ENCODE measurements at regions not wholly inside any gene's neighbourhood (a gene's known extent, or its start where the extent isn't known, plus 50 kb on each side); places are given as distances from the start of the nearest gene placed in this dataset.
"Not testable (repeated sequence)": the region's sequence is repeated elsewhere in the genome, so short reads cannot be mapped to it uniquely, and the experiment has no call there.

DNA sequence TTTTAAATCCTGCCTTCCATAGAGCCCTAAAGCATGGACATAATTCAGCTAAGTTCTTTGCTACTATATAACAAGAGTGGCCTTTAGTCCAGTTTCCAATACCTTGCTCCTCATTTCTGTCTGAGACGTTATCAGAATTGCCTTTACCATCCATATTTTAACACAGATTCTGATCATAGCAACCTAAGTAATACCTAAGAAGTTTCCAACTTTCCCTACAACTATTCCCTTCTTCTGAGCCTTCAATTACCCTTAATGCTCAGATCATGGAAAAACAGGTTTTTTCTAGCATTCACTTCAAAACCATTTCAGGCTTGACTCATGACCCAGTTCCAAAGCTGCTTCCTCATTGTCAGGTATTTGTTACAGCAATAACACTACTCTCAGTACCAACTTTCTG is 367.1 kb downstream of the C6orf118 start:
- Mint-ChIP-seq H3K27ac (no peak overlapping the region), H3K4me3 (ENCODE audit: low read depth) (no peak overlapping the region), H3K36me3 (ENCODE audit: low read depth) (no peaks in the 10 kb centered on the region), H3K27me3 (ENCODE audit: low read depth) (no peaks in the 10 kb centered on the region), H3K4me1 (ENCODE audit: low read depth) (no peaks in the 10 kb centered on the region), H3K9me3 (peaks cover 6% of the 10 kb centered on the region)
- intact Hi-C loops (cut with micrococcal nuclease) = no loop called here
- DNase-seq (ENCODE audit: low spot score) = no peak

DNA sequence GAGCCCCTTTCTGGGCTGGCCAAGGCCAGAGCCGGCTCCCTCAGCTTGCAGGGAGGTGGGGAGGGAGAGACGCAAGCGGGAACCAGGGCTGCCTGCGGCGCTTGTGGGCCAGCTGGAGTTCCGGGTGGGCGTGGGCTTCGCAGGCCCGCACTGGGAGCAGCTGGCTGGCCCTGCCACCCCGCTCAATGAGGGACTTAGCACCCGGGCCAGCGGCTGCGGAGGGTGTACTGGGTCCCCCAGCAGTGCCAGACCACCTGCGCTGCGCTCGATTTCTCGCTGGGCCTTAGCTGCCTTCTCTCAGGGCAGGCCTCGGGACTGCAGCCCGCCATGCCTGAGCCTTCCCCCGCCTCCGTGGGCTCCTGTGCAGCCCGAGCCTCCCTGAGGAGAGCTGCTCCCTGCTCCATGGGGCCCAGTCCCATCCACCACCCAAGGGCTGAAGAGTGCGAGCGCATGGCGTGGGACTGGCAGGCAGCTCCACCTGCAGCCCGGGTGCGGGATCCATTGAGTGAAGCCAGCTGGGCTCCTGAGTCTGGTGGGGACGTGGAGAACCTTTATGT is 376.1 kb downstream of the C6orf118 start:
- not testable (repeated sequence) for H3K4me3 Mint-ChIP-seq (ENCODE audit: low read depth)

DNA sequence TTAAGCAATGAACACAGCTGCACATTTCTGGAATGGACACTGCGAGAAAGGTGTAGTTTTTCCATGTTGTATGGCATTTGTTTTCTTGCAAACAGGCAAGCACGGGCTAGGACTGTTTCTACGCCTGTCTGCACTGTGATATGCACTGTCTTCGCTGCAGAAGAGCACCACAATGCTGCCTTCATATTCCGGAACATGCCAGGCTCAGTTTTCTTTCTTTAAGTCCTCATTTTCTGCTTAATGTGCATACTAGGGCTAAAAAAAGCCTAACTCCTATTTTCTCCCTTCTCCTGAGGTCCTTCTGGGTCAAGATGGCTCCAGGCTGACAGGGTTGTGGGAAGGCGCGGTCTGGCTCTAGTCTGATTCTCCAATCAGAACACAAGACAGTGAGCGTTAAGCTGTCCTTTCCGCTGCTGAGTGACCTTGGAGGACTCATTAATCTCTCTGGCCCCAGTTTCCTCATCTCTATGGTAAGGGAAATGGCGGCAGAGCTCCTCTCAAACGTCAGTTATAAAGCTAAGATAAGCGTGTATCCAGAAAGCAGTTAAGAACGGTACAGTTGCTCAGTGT is 379.9 kb downstream of the C6orf118 start:
- Mint-ChIP-seq H3K4me1 (ENCODE audit: low read depth) (no peaks in the 10 kb centered on the region), H3K27me3 (ENCODE audit: low read depth) (no peaks in the 10 kb centered on the region), H3K4me3 (ENCODE audit: low read depth) (no peak overlapping the region), H3K36me3 (ENCODE audit: low read depth) (no peaks in the 10 kb centered on the region), H3K27ac (no peak overlapping the region), H3K9me3 (peaks cover 5% of the 10 kb centered on the region)
- intact Hi-C loops (cut with micrococcal nuclease) = no loop called here
- DNase-seq (ENCODE audit: low spot score) = no peak

More for the DNA sequence above, 376.1 kb downstream of the C6orf118 start:
- H3K36me3 Mint-ChIP-seq (ENCODE audit: low read depth); H3K9me3 Mint-ChIP-seq; H3K27ac Mint-ChIP-seq; H3K4me1 Mint-ChIP-seq (ENCODE audit: low read depth); intact Hi-C loops (cut with micrococcal nuclease); H3K27me3 Mint-ChIP-seq (ENCODE audit: low read depth); DNase-seq (ENCODE audit: low spot score): not testable (repeated sequence)

DNA sequence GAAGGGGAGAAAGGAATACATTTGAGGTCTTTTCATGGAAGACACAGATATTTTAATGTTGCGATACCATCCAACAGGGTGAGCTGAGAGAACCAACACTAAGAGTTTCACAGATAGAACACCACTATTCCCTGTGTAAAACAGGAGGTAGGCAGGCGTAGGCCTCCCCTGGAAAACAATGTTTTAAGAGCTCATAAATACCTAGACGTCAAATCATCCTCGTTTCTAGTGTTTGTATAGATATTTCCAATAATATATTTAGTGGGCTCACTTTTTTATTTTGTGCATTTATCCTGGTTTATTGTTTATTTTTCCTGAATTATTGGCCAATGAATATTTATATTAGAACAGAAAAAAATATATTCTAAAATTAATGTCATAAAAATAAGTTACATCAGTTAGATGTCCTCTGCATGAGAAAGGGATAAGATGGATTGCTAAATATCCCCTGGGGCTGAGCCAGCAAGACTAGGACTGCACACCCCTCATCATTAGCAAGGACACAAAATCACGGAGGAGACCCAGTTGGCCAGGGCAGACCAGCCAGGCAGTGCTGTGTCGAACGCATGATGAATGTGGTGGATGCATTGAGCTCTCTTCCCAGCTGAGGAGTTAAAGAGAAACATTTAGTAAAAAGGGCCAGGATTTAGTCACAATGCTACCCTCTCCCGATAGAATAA is 380.5 kb downstream of the C6orf118 start:
- intact Hi-C loops (cut with micrococcal nuclease) = no loop called here
- no peak for DNase-seq (ENCODE audit: low spot score)
- no peaks in the 10 kb centered on the region for H3K27me3 Mint-ChIP-seq (ENCODE audit: low read depth)
- H3K36me3 Mint-ChIP-seq (ENCODE audit: low read depth) = no peaks in the 10 kb centered on the region
- H3K4me1 Mint-ChIP-seq (ENCODE audit: low read depth) = no peaks in the 10 kb centered on the region
- H3K27ac Mint-ChIP-seq = no peak overlapping the region
- H3K4me3 Mint-ChIP-seq (ENCODE audit: low read depth) = no peak overlapping the region
- H3K9me3 Mint-ChIP-seq = peaks cover 5% of the 10 kb centered on the region

DNA sequence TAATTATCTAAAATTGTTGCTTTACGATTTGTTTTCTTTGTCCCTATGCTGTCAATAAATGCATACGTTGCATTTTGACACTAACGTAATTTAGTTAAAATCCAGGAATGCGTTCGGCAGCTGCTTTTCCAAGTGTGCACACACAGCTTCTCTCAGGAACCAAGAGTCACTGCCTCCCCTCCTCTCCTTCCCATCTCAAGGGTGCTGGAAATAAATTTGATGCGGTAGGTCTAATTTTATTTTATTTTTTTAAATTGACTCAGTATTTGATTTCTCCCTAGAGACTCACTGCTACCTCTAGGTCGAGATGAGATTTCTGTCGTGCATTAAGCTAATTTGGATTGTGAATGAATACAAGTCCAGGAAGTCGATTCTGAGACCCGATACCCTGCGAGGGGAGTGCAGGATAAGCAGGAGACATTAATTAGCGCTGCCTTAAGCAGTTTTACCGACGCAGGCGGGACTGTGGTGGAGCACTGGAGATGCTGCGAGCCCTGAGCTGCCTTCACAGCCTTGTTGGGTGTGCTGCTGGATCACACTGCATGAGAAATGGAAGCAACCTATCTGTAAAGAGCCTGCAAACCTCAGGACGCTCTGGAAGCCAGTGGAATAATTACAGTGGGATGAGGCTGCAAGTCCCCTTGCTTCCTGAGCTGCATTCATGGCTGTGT is 381.2 kb downstream of the C6orf118 start:
- no peaks in the 10 kb centered on the region for H3K27me3 Mint-ChIP-seq (ENCODE audit: low read depth)
- intact Hi-C loops (cut with micrococcal nuclease) = no loop called here
- H3K27ac Mint-ChIP-seq = no peak overlapping the region
- no peak overlapping the region for H3K4me3 Mint-ChIP-seq (ENCODE audit: low read depth)
- no peaks in the 10 kb centered on the region for H3K4me1 Mint-ChIP-seq (ENCODE audit: low read depth)
- peaks cover 5% of the 10 kb centered on the region for H3K9me3 Mint-ChIP-seq
- H3K36me3 Mint-ChIP-seq (ENCODE audit: low read depth) = no peaks in the 10 kb centered on the region
- no peak for DNase-seq (ENCODE audit: low spot score)

DNA sequence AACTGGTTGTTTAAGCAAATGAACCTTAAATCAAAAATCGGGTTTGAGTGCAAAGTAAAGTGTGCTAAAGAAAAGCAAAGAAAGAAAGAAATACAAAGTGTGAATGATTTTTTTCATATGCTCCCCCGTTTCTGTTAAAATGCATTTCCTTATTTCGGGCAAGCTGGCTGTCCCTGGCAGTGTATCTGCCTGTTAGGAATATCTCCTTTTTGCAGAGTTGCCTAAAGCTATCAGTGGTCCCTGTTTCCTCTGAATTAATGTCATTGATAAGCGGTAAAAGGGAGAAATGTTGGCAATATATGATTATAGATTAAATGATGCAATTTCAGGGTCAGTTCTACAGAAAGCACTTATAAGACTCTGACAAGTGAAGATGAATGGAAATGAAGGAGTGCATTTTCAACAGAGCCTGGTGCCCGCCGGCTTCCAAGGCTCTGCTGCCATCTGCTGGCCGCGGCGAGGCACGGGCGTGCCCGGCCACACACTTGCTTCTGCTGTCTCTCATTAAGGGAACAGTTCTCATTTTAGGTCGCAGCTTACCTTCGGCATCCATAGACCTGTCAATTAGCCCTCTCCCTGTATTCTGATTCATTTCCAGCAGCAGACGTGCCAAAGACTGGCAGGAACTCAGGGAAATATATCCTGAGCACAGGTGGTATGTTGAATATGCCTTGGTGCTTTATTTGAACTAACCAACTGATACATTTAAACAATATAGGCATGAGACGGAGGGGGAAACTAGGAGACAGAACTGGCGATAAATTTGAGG is 381.9 kb downstream of the C6orf118 start:
- intact Hi-C loops (cut with micrococcal nuclease) = no loop called here
- peaks cover 2% of the 10 kb centered on the region for H3K9me3 Mint-ChIP-seq

DNA sequence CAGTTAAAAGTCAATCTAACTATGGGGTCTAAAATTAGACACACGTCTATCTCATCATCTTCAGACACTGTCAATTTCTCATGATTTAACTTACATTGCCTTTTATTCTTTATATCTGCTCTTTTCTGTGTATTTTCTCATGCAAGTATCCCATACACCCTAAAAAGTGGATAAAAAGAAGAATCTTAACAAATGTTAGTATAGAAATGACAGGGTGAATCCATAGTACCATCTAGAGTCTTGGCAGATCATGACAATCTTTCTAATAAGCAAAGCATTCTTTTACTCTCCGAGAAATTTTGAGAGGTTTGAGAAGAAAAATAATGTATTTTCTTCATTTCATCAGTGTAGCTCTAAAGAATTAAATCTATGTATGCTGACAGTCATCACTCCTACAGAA is 382.7 kb downstream of the C6orf118 start:
- H3K36me3 Mint-ChIP-seq (ENCODE audit: low read depth) = no peaks in the 10 kb centered on the region
- H3K27me3 Mint-ChIP-seq (ENCODE audit: low read depth) = no peaks in the 10 kb centered on the region
- no peak overlapping the region for H3K4me3 Mint-ChIP-seq (ENCODE audit: low read depth)
- H3K4me1 Mint-ChIP-seq (ENCODE audit: low read depth) = no peaks in the 10 kb centered on the region
- H3K27ac Mint-ChIP-seq = no peak overlapping the region
- intact Hi-C loops (cut with micrococcal nuclease) = no loop called here
- DNase-seq (ENCODE audit: low spot score) = no peak
- H3K9me3 Mint-ChIP-seq = no peaks in the 10 kb centered on the region

More for the DNA sequence above, 381.9 kb downstream of the C6orf118 start:
- no peaks in the 10 kb centered on the region for H3K36me3 Mint-ChIP-seq (ENCODE audit: low read depth)
- H3K4me1 Mint-ChIP-seq (ENCODE audit: low read depth) = no peaks in the 10 kb centered on the region
- H3K27me3 Mint-ChIP-seq (ENCODE audit: low read depth) = no peaks in the 10 kb centered on the region
- H3K27ac Mint-ChIP-seq = no peak overlapping the region
- DNase-seq (ENCODE audit: low spot score) = no peak
- H3K4me3 Mint-ChIP-seq (ENCODE audit: low read depth) = no peak overlapping the region

DNA sequence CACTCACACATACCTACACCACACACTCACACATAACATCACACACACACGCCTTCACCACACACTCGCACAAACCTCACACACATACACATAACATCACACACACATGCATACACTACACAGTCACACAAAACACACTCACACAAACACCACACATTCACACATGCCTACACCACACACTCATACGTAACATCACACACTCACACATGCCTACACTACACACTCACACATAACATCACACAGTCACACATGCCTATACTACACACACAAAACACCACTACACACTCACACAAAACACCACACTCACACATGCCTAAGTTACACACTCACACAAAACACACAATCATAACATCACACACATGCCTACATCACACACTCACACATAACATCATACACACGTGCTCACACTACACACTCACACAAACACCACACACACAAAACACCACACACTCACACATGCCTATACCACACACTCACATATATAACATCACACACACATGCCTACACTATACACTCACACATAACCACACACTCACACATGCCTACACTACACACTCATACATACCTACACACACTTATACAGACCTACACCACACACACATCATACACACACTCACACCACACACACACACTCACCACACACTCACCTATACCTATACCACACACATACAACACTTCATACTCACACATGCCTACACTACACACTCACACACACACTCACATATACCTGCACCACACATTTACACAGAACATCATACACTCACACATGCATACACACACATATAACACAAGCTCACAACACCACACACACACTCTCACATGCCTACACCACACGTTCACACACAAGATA is 383.5 kb downstream of the C6orf118 start:
- no peak overlapping the region for H3K4me3 Mint-ChIP-seq (ENCODE audit: low read depth)
- no peak for DNase-seq (ENCODE audit: low spot score)
- no peaks in the 10 kb centered on the region for H3K4me1 Mint-ChIP-seq (ENCODE audit: low read depth)
- intact Hi-C loops (cut with micrococcal nuclease) = no loop called here
- no peaks in the 10 kb centered on the region for H3K9me3 Mint-ChIP-seq
- no peaks in the 10 kb centered on the region for H3K27me3 Mint-ChIP-seq (ENCODE audit: low read depth)
- H3K27ac Mint-ChIP-seq = no peak overlapping the region
- no peaks in the 10 kb centered on the region for H3K36me3 Mint-ChIP-seq (ENCODE audit: low read depth)

DNA sequence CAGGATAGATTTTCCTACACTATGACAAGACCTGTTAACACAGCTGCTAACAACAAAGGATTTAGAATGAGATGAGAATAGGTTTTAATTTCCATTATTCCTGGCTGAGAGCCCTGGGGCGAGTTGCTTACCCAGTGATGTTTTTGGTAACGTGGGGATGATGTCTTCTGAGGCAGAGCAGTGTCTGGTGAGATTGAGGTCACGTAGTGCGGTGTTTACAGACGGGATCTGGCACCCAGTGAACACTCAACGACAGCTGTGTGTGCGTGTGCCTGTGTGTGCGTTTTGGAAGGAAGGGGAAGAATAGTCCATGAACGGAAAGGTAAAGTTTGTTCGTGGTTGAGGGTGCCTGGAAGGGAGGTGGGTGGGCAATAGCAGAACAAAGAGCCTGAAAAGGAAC is 384.7 kb downstream of the C6orf118 start:
- H3K9me3 Mint-ChIP-seq = no peaks in the 10 kb centered on the region
- no peak overlapping the region for H3K27ac Mint-ChIP-seq
- no peak overlapping the region for H3K4me3 Mint-ChIP-seq (ENCODE audit: low read depth)
- DNase-seq (ENCODE audit: low spot score) = no peak
- H3K4me1 Mint-ChIP-seq (ENCODE audit: low read depth) = no peaks in the 10 kb centered on the region
- H3K27me3 Mint-ChIP-seq (ENCODE audit: low read depth) = no peaks in the 10 kb centered on the region
- H3K36me3 Mint-ChIP-seq (ENCODE audit: low read depth) = no peaks in the 10 kb centered on the region
- intact Hi-C loops (cut with micrococcal nuclease) = no loop called here

DNA sequence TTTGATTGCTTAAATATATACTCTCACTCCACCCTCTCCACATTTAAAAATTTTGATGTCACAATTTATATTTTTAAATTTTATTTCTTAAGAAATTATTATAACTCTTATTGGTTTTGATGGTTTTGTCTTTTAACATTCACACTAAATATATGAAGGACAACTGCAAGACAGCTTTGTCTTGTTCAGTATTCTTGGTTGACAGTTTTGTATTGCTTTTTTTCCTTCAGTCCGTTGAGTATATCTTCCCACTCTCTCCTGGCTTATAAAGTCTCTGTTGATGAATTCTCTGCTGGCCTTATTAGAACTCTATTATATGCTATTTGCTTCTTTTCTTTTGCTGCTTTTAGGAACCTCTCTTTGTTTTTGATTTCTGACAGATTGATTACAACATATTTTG is 392.2 kb downstream of the C6orf118 start:
- intact Hi-C loops (cut with micrococcal nuclease) = no loop called here
- Mint-ChIP-seq H3K9me3 (peaks cover 4% of the 10 kb centered on the region), H3K27ac (no peak overlapping the region), H3K4me1 (ENCODE audit: low read depth) (no peaks in the 10 kb centered on the region), H3K4me3 (ENCODE audit: low read depth) (no peak overlapping the region), H3K27me3 (ENCODE audit: low read depth) (no peaks in the 10 kb centered on the region), H3K36me3 (ENCODE audit: low read depth) (no peaks in the 10 kb centered on the region)
- no peak for DNase-seq (ENCODE audit: low spot score)

DNA sequence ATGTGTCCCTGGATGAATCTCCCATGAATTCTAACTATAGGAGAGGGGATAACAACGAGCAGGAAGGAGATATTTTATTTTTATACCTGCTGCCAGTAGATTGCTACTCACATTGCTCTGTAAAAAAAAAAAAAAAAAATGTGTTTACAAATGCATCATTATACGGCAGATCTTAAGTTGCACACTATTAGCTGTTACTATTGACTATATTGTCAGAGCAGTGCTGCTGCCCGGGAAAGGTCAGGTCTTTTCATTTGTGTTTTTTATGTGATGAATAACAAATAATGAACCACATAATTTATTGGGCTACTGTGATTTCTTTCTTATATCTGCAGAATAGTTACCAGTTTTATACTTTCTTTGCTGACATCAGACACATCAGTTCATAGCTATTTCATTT is 393.3 kb downstream of the C6orf118 start:
- no peaks in the 10 kb centered on the region for H3K36me3 Mint-ChIP-seq (ENCODE audit: low read depth)
- no peaks in the 10 kb centered on the region for H3K4me1 Mint-ChIP-seq (ENCODE audit: low read depth)
- no peak for DNase-seq (ENCODE audit: low spot score)
- H3K27ac Mint-ChIP-seq = no peak overlapping the region
- H3K9me3 Mint-ChIP-seq = peaks cover 4% of the 10 kb centered on the region
- intact Hi-C loops (cut with micrococcal nuclease) = no loop called here
- no peak overlapping the region for H3K4me3 Mint-ChIP-seq (ENCODE audit: low read depth)
- H3K27me3 Mint-ChIP-seq (ENCODE audit: low read depth) = no peaks in the 10 kb centered on the region

DNA sequence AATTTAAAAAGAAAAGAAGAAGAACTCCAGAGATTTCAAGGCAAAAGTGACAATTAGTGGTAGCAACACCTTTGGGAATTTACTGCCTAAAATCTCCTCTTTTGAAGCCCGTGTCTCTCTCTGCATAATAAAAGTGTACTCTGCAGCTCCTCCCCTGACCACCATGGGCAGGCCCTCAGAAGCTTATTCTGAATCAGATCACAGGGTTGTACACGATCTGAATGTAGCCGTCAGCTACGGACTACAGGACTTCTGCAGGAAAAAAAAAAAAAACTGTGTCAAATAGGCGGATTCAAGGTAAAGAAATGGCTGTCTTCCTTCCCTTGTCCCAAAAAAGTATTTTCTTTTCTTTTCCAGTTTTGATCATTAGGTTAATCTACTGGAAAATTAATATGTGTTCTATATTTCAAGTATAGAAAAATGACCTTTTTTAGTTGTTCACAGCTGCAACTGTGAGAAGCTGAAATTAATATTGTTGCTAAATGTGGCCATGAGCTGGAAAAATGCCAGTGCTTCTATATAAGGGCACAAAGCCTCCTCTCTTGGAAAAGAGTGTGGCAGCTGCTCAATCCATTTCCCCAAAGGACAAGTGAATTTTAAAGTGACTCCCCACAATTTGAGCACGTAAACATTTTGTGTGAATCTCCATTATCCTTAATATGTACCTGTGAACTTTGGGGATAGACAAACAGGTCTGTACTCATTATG is 397.4 kb downstream of the C6orf118 start:
- H3K27ac Mint-ChIP-seq = no peak overlapping the region
- H3K4me3 Mint-ChIP-seq (ENCODE audit: low read depth) = no peak overlapping the region
- H3K4me1 Mint-ChIP-seq (ENCODE audit: low read depth) = no peaks in the 10 kb centered on the region
- H3K36me3 Mint-ChIP-seq (ENCODE audit: low read depth) = no peaks in the 10 kb centered on the region
- intact Hi-C loops (cut with micrococcal nuclease) = no loop called here
- H3K27me3 Mint-ChIP-seq (ENCODE audit: low read depth) = no peaks in the 10 kb centered on the region
- H3K9me3 Mint-ChIP-seq = no peaks in the 10 kb centered on the region
- DNase-seq (ENCODE audit: low spot score) = no peak
